ENCODE measurements at regions not wholly inside any gene's neighbourhood (a gene's known extent, or its start where the extent isn't known, plus 50 kb on each side); places are given as distances from the start of the nearest gene placed in this dataset.

DNA sequence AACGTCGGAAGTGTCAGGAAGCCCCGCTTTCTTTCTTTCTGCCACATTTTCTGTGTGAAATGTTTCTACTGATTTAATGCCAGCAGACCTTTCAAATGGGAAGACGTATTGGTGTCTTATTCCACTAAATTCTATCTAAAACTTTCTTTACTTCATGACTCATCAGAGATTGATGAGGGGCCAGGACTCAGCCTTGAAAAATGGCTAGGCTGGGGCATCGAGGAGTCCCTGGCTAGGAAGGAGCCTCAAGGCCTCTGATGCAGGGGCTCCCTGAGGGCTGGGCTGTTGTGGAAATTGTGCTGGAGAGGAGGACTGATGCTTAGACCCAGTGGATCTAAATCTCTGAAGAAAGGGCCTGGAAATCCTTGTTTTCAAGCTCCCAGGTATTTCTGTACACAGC, 192.8 kb upstream of the PDE10A start:
- Histone ChIP-seq H3K4me3 (replicated peaks; ENCODE audit: insufficient read depth, low read length) (no peak overlapping the region), H3K27me3 (ENCODE audit: insufficient read depth, poor library complexity, severe bottlenecking) (peaks cover 22% of the 10 kb centered on the region), H3K27ac (replicated peaks) (no peak overlapping the region)
- no peak for DNase-seq (ENCODE audit: low read depth in 1 of 2, low spot score in 1 of 2)
- TF ChIP-seq CTCF (IDR thresholded peaks at IDR 0.05; ENCODE audit: insufficient read depth, low read length) (no peak), POLR2AphosphoS5 (IDR thresholded peaks at IDR 0.05; ENCODE audit: low read depth) (no peak), SPI1 (IDR thresholded peaks at IDR 0.05; ENCODE audit: borderline replicate concordance, low read depth) (no peak), GABPA (IDR thresholded peaks at IDR 0.05; ENCODE audit: low read depth) (no peak)
- TF ChIP-seq, protein P1, sequence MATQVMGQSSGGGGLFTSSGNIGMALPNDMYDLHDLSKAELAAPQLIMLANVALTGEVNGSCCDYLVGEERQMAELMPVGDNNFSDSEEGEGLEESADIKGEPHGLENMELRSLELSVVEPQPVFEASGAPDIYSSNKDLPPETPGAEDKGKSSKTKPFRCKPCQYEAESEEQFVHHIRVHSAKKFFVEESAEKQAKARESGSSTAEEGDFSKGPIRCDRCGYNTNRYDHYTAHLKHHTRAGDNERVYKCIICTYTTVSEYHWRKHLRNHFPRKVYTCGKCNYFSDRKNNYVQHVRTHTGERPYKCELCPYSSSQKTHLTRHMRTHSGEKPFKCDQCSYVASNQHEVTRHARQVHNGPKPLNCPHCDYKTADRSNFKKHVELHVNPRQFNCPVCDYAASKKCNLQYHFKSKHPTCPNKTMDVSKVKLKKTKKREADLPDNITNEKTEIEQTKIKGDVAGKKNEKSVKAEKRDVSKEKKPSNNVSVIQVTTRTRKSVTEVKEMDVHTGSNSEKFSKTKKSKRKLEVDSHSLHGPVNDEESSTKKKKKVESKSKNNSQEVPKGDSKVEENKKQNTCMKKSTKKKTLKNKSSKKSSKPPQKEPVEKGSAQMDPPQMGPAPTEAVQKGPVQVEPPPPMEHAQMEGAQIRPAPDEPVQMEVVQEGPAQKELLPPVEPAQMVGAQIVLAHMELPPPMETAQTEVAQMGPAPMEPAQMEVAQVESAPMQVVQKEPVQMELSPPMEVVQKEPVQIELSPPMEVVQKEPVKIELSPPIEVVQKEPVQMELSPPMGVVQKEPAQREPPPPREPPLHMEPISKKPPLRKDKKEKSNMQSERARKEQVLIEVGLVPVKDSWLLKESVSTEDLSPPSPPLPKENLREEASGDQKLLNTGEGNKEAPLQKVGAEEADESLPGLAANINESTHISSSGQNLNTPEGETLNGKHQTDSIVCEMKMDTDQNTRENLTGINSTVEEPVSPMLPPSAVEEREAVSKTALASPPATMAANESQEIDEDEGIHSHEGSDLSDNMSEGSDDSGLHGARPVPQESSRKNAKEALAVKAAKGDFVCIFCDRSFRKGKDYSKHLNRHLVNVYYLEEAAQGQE (IDR thresholded peaks at IDR 0.05; ENCODE audit: insufficient replicate concordance, low read depth) = no peak

DNA sequence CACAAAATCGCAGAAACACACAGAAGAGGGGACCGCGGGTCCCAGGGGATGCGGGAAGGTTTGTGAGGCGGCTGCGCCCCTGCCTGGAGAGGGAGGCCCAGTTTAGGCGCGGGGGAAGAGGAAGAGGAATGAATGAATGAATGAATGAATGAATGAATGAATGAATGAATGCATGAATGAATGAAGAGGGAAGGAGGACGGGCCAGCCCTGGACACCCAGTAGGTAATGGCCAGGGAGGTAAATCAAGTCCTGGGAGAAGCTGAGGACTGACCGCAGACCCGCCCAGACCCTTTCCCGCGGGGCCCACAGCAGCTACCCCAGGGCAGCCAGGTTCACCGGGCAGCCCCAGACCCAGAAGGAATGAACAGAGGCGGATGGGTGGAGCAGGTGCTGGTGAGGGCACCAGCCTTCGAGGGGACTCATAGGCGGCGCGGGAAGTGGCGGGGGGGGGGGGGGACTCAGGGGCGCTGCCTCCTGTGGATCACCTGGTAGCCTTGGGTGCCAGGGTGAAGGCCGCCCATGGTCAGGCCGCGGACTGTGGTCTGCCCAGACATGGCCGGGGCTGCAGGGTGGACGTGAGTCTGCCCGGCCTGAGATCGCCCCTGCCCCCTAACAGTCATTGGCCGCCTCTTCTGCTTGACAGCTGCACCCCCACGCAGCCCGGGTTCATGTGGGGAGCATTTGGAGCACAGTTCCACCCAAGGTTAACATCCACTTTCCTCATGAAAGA, 192.0 kb upstream of the PDE10A start:
- H3K27ac ChIP-seq (replicated peaks) = no peak overlapping the region
- TF ChIP-seq SPI1 (IDR thresholded peaks at IDR 0.05; ENCODE audit: borderline replicate concordance, low read depth) (no peak), CTCF (IDR thresholded peaks at IDR 0.05; ENCODE audit: insufficient read depth, low read length) (no peak), POLR2AphosphoS5 (IDR thresholded peaks at IDR 0.05; ENCODE audit: low read depth) (no peak), GABPA (IDR thresholded peaks at IDR 0.05; ENCODE audit: low read depth) (no peak)
- TF ChIP-seq, protein P1 (IDR thresholded peaks at IDR 0.05; ENCODE audit: insufficient replicate concordance, low read depth) = no peak
- DNase-seq (ENCODE audit: low read depth in 1 of 2, low spot score in 1 of 2) = no peak
- H3K4me3 ChIP-seq (replicated peaks; ENCODE audit: insufficient read depth, low read length) = no peak overlapping the region
- H3K27me3 ChIP-seq (ENCODE audit: insufficient read depth, poor library complexity, severe bottlenecking) = peaks cover 22% of the 10 kb centered on the region

GRCh38 chr6:165854061-165854862, 191.2 kb upstream of the PDE10A start:
- H3K4me3 ChIP-seq (replicated peaks; ENCODE audit: insufficient read depth, low read length) = no peak overlapping the region
- no peak for TF ChIP-seq GABPA (IDR thresholded peaks at IDR 0.05; ENCODE audit: low read depth)
- TF ChIP-seq SPI1 (IDR thresholded peaks at IDR 0.05; ENCODE audit: borderline replicate concordance, low read depth) = no peak
- no peak for TF ChIP-seq POLR2AphosphoS5 (IDR thresholded peaks at IDR 0.05; ENCODE audit: low read depth)
- TF ChIP-seq CTCF (IDR thresholded peaks at IDR 0.05; ENCODE audit: insufficient read depth, low read length) = no peak
- TF ChIP-seq, protein P1 (IDR thresholded peaks at IDR 0.05; ENCODE audit: insufficient replicate concordance, low read depth) = no peak
- peaks cover 27% of the 10 kb centered on the region for H3K27me3 ChIP-seq (ENCODE audit: insufficient read depth, poor library complexity, severe bottlenecking)
- no peak overlapping the region for H3K27ac ChIP-seq (replicated peaks)
- DNase-seq (ENCODE audit: low read depth in 1 of 2, low spot score in 1 of 2) = no peak

Data from HL-60 (cell line).